ENCODE measurements at regions not wholly inside any gene's neighbourhood (a gene's known extent, or its start where the extent isn't known, plus 50 kb on each side); places are given as distances from the start of the nearest gene placed in this dataset.
"Not testable (repeated sequence)": the region's sequence is repeated elsewhere in the genome, so short reads cannot be mapped to it uniquely, and the experiment has no call there.

DNA sequence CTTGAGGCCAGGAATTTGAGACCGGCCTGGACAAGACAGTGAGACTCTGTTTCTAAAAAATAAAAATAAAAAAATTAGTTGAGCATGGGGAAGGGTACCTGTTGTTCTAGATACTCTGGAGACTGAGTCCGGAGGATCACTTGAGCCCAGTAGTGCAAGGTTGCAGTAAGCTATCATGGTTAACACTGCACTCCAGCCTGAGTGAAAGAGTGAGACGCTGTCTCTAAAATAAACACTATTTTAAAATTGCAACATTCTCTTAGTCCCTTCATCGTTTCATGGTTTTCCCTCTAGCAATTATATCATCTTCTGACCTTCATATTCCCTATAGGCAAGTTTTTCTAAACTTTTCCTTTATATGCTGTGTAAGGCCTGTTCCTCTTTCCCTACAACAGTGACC lies 248.5 kb downstream of the VAPA start:
- DNase-seq (ENCODE audit: extremely low read depth, low read depth) = no peak

GRCh38 chr18:10164271-10165071 lies 250.7 kb downstream of the VAPA start:
- DNase-seq (ENCODE audit: extremely low read depth, low read depth) = no peak

DNA sequence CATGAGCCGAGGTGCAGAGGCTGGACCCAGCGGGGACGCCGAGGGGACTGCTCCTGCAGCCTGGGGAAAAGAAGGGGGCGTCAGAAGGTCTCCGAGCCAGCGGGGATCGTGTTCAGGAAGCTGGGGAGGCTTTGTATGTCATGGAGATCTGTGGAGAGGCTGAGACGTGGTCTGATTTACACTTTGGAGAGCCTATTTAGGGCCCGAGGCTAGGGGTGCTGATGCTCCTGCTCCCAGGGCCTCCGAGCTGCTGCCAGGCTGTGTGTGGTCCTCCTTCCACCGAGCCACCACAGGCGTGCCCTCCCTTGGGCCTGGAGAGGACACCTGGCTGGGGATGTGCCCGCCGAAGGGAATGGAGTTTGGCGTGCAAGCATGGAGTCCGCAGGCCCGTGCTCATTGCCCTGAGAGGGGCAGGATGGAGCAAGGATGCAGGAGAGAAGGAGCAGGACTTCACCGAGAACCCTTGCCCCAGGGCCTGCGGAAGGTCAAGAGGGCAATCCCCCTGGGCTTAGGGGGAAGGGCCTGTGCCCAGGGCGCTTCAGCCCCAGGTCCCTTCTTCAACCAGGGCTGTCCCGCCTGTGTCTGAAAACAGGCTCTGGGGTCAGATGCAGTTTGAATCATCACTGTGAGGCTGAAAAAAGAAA lies 252.5 kb downstream of the VAPA start:
- no peak for DNase-seq (ENCODE audit: extremely low read depth, low read depth)

GRCh38 chr18:10167759-10168158 lies 253.9 kb downstream of the VAPA start:
- DNase-seq (ENCODE audit: extremely low read depth, low read depth) = no peak

- no peak for DNase-seq (ENCODE audit: extremely low read depth, low read depth)
Observed at GRCh38 chr18:10168477-10168876, 254.7 kb downstream of the VAPA start.

- DNase-seq (ENCODE audit: extremely low read depth, low read depth) = no peak
Observed at GRCh38 chr18:10169064-10169562, 255.3 kb downstream of the VAPA start.

DNA sequence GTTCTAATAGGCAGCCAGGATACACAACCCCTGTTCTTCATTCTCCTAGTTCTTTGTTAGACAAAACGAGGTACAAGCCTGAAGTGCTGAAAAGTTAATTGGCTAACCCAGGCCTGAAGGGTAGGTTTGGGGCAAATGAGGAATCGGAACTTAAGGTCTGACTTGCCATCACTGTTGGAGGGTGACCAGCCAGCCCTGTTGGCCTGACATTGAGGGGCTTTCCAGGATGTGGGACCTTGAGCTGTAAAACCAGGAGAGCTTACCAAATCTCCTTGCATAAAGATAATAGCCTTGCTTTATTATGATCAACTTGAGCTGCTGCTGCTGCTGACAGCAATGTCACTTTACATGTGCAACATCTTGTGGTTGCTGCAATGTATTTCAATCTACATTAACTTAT lies 256.0 kb downstream of the VAPA start:
- DNase-seq (ENCODE audit: extremely low read depth, low read depth) = no peak

GRCh38 chr18:10170375-10170774 lies 256.6 kb downstream of the VAPA start:
- no peak for DNase-seq (ENCODE audit: extremely low read depth, low read depth)

DNA sequence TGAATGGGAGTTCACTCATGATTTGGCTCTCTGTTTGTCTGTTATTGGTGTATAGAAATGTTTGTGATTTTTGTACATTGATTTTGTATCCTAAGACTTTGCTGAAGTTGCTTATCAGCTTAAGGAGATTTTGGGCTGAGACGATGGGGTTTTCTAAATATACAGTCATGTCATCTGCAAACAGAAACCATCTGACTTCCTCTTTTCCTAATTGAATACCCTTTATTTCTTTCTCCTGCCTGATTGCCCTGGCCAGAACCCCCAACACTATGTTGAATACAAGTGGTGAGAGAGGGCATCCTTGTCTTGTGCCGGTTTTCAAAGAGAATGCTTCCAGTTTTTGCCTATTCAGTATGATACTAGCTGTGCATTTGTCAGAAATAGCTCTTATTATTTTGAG lies 261.5 kb downstream of the VAPA start:
- DNase-seq (ENCODE audit: extremely low read depth, low read depth) = not testable (repeated sequence)

DNA sequence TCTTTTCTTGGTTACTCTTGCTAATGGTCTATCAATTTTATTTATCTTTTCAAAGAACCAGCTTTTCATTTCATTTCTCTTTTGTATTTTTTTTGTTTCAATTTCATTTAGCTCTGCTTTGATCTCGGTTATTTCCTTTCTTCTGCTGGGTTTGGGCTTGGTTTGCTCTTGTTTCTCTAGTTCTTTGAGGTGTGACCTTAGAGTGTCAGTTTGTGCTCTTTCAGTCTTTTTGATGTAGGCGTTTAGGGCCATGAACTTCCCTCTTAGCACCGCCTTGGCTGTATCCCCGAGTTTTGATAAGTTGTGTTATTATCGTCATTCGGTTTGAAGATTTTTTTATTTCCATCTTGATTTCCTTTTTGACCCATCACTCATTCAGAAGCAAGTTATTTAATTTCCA lies 265.5 kb downstream of the VAPA start:
- DNase-seq (ENCODE audit: extremely low read depth, low read depth) = not testable (repeated sequence)

DNA sequence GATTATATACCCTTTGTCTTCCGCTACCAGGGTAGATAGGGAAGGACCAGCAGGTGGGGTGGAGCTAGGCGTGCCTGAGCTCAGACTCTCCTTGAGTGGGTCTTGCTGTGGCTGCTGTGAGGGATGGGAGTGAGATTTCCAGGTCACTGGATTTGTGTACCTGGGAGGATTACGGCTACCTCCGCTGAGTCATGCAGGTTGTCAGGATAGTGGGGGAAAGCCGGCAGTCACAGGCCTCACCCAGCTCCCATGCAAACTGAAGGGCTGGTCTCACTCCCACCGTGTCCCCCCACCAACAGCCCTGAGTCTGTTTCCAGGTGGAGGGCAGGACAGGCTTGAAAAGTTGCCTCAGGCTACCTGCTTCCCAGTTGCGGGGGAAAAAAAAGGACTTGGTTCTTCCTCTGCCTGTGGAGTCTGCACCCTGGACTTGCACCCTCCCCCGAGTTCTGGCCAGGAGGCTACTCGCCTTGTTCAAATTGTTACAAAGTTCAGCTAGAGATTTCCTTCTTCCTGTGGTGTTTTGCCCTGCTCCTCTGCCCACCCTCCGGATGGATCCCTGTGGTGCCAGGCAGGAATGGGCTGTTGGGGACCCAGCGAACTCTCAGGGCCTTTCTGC lies 268.3 kb downstream of the VAPA start:
- no peak for DNase-seq (ENCODE audit: extremely low read depth, low read depth)

DNA sequence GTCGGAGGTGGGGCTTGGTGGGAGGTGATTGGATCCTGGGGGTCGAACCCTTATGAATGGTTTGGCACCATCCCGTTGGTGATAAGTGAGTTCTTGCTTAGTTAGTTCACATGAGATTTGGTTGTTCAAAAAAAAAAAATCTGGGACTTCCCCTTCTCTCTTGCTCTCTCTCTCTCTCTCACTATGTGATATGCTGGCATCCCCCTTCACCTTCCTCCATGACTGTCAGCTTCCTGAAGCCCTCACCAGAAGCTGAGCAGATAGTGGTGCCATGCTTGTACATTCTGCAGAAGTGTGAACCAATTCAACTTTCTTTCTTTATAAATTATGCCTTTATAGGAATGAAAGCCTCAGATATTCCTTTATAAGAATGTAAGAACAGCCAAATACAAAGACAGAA lies 269.7 kb upstream of the APCDD1 start:
- DNase-seq (ENCODE audit: extremely low read depth, low read depth) = no peak

DNA sequence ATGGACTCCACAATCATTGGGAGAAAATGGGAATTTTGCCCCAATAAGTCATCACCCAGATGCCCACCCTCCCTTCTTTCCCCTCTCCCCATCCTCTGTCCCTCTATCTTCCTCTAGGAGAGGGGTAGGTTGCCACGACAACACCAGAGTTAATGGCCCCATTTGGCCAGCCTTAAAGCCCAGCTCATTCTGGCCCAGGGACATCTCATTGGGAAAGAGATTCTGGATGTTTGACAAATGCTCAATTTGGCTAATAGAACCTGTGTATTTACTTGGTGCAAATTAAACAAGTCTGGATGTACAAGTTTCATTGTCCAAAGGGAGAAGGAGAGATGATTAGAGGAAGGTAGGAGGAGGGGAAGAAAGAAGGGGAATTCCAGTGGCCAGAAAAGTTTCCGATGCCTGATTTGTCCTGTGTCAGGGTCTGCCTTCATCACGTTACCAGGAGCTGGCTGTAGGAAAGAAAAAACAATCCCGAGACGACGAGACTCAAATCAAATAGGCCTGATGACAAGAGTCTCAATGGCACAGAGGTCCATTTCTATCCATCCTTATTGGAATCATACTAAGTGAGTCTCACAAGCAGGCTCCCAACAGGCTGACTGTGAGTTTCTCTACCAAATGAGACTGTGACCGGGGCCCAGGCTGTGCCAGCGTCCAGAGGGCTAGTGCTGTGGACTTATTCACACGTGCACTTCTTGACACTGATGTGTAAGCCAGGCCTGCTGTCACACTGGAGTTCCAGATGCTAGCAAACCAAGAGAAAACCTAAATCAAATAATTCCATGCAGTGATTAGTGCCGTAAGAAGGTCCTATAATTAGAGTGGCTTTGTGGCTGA lies 265.2 kb upstream of the APCDD1 start:
- DNase-seq (ENCODE audit: extremely low read depth, low read depth) = no peak

- DNase-seq (ENCODE audit: extremely low read depth, low read depth) = no peak
Observed at GRCh38 chr18:10190564-10190963, 263.9 kb upstream of the APCDD1 start.

GRCh38 chr18:10193444-10193843 lies 261.0 kb upstream of the APCDD1 start:
- no peak for DNase-seq (ENCODE audit: extremely low read depth, low read depth)

DNA sequence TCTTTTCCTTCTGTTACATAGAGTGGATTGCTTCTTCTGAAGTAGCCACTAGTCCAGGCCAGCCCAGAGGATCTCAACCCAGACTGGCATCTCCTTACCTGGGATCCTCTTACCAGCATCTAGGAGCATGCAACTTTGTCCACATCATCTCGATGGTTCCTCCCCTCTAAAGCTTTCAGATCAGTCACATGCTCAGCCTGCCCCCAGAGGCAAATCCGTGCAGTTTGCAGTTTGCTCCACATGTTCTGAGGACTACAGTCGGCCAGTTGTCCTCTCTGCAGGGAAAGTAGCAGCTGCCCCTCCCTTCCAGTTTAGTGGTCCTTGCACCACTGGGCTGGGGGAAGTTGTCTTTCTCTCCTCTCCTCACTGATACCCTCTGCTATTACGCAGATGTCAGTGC lies 259.8 kb upstream of the APCDD1 start:
- DNase-seq (ENCODE audit: extremely low read depth, low read depth) = no peak

DNA sequence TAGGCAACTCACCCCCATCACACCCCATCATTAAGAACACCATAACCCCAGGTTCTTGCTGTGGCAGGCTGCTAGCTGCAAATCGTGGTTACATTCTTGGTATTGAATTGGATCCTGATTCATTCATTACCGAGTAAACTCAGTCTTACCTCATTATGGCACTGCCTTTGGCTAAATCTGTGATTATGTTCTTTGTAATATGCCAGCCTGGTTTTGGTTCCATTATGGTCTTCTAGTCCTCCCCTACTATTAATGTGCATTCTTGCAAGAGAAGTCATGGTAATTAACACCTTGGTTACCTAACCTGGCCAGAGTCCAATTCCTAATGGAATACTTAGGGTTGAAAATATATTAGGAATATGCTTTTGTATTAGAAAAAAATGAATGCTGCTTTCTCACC lies 258.9 kb upstream of the APCDD1 start:
- no peak for DNase-seq (ENCODE audit: extremely low read depth, low read depth)

DNA sequence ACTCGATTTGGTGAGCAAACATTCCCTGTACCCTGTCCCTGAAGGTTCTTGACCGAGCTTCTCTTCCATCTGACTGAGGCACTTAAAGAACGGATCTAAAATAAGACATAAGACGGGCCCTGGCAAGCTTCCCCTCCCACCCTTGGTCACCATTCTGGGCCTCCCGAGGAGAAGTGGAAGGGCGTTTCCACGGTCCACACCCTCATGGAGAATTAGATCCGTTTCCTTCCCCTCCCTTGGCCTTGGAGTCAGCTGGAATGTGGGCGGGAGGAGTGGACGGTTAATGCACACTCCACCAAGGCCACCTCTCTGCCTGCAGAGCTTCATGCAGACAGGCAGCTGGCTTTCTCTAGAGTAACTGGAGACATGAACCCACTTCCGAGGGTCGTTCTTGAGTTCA lies 257.3 kb upstream of the APCDD1 start:
- DNase-seq (ENCODE audit: extremely low read depth, low read depth) = no peak

DNA sequence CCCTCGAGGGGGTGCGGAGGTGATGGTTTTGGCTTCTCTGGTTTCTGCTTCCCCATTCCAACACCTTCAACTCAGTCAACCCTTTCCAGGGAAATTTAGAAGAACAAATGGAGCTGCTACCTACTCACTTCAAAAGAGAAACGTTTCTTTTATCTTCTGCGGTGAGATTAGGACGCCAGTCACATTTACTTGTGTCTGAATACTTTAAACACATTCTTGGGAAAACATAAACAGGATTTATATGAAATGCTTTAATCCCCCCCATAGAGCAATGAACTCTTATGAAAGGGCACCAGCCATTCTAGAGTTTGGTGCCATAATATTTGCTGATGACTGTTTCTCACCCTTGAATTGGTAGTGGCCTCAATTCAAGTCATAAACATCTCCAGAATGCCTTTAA lies 253.2 kb upstream of the APCDD1 start:
- DNase-seq (ENCODE audit: extremely low read depth, low read depth) = no peak

- DNase-seq (ENCODE audit: extremely low read depth, low read depth) = no peak
Observed at GRCh38 chr18:10201659-10202058, 252.8 kb upstream of the APCDD1 start.

- no peak for DNase-seq (ENCODE audit: extremely low read depth, low read depth)
Observed at GRCh38 chr18:10202845-10203321, 251.6 kb upstream of the APCDD1 start.

Measured in NCI-H460 (cell line).